Embryonic facial prominence (tissue), 1 donor: ENCODE measurements at regions not wholly inside any gene's neighbourhood (a gene's known extent, or its start where the extent isn't known, plus 50 kb on each side); places are given as distances from the start of the nearest gene placed in this dataset.
"Not testable (repeated sequence)": the region's sequence is repeated elsewhere in the genome, so short reads cannot be mapped to it uniquely, and the experiment has no call there.

ENCODE experiments used
- DNase-seq: peaks from one replicate; pipeline ENCODE4 v3.0.0-alpha.2; 2016; ENCODE audit errors: extremely low spot score

- DNase-seq, result no peak
These were observed 2008.5 kb upstream of the WWC1 start for GRCh38 chr5:166282939-166283338.

- no peak for DNase-seq
These were observed 2006.1 kb upstream of the WWC1 start for GRCh38 chr5:166285361-166285760.

- DNase-seq, result no peak
These were observed 2004.6 kb upstream of the WWC1 start for GRCh38 chr5:166286832-166287231.

GRCh38 chr5:166287866-166288265 is 2003.6 kb upstream of the WWC1 start:
- no peak for DNase-seq

GRCh38 chr5:166291800-166292199 is 1999.6 kb upstream of the WWC1 start:
- not testable (repeated sequence) for DNase-seq

- DNase-seq, result no peak
These were observed 1997.6 kb upstream of the WWC1 start for GRCh38 chr5:166293892-166294291.

GRCh38 chr5:166302166-166302565 is 1989.3 kb upstream of the WWC1 start:
- DNase-seq, result no peak

- DNase-seq, result no peak
These were observed 1974.0 kb upstream of the WWC1 start for GRCh38 chr5:166317425-166317824.

- no peak for DNase-seq
These were observed 1970.4 kb upstream of the WWC1 start for GRCh38 chr5:166320920-166321480.

- no peak for DNase-seq
These were observed 1967.1 kb upstream of the WWC1 start for GRCh38 chr5:166324372-166324771.

- no peak for DNase-seq
These were observed 1962.2 kb upstream of the WWC1 start for GRCh38 chr5:166329149-166329800.

- no peak for DNase-seq
These were observed 1961.4 kb upstream of the WWC1 start for GRCh38 chr5:166330036-166330435.

GRCh38 chr5:166331521-166331920 is 1959.9 kb upstream of the WWC1 start:
- DNase-seq, result no peak

GRCh38 chr5:166338801-166339200 is 1952.6 kb upstream of the WWC1 start:
- no peak for DNase-seq

- no peak for DNase-seq
These were observed 1951.4 kb upstream of the WWC1 start for GRCh38 chr5:166340039-166340438.

- DNase-seq, result no peak
These were observed 1949.6 kb upstream of the WWC1 start for GRCh38 chr5:166341740-166342337.

- DNase-seq, result no peak
These were observed 1949.0 kb upstream of the WWC1 start for GRCh38 chr5:166342402-166342801.

- no peak for DNase-seq
These were observed 1944.6 kb upstream of the WWC1 start for GRCh38 chr5:166346726-166347374.

- no peak for DNase-seq
These were observed 1942.4 kb upstream of the WWC1 start for GRCh38 chr5:166349046-166349445.

- DNase-seq, result no peak
These were observed 1937.9 kb upstream of the WWC1 start for GRCh38 chr5:166353580-166353979.

- no peak for DNase-seq
These were observed 1937.1 kb upstream of the WWC1 start for GRCh38 chr5:166354332-166354731.

GRCh38 chr5:166356096-166356495 is 1935.3 kb upstream of the WWC1 start:
- no peak for DNase-seq
